CD4-positive, alpha-beta T cell treated with Interferon alpha-2 for 1 hour (primary cell): ENCODE measurements at regions not wholly inside any gene's neighbourhood (a gene's known extent, or its start where the extent isn't known, plus 50 kb on each side); places are given as distances from the start of the nearest gene placed in this dataset.
"Not testable (repeated sequence)": the region's sequence is repeated elsewhere in the genome, so short reads cannot be mapped to it uniquely, and the experiment has no call there.

ENCODE experiments used
- DNase-seq, 2 donors: peaks; one replicate each; pipeline ENCODE4 v3.0.0-alpha.2; 2020 to 2022

- DNase-seq = no peak
Measured at GRCh38 chr10:124206616-124207015, 113.2 kb upstream of the CHST15 start.

GRCh38 chr10:124205432-124205831 lies 112.0 kb upstream of the CHST15 start:
- DNase-seq = no peak

- no peak for DNase-seq
Measured at GRCh38 chr10:124204726-124205125, 111.3 kb upstream of the CHST15 start.

GRCh38 chr10:124200011-124200410 lies 106.6 kb upstream of the CHST15 start:
- no peak for DNase-seq

GRCh38 chr10:124198871-124199270 lies 105.5 kb upstream of the CHST15 start:
- no peak for DNase-seq

GRCh38 chr10:124198125-124198501 lies 104.7 kb upstream of the CHST15 start:
- no peak for DNase-seq

GRCh38 chr10:124197371-124198124 lies 104.2 kb upstream of the CHST15 start:
- no peak for DNase-seq

GRCh38 chr10:124196659-124197058 lies 103.3 kb upstream of the CHST15 start:
- no peak for DNase-seq

GRCh38 chr10:124194199-124194824 lies 100.9 kb upstream of the CHST15 start:
- no peak for DNase-seq

- no peak for DNase-seq
Measured at GRCh38 chr10:124193309-124193696, 99.9 kb upstream of the CHST15 start.

GRCh38 chr10:124192664-124193308 lies 99.4 kb upstream of the CHST15 start:
- not testable (repeated sequence) for DNase-seq

- not testable (repeated sequence) for DNase-seq
Measured at GRCh38 chr10:124190476-124190875, 97.1 kb upstream of the CHST15 start.

GRCh38 chr10:124186956-124187355 lies 93.6 kb upstream of the CHST15 start:
- no peak for DNase-seq

GRCh38 chr10:124185084-124185483 lies 91.7 kb upstream of the CHST15 start:
- DNase-seq = no peak

- DNase-seq = no peak
Measured at GRCh38 chr10:124184208-124184830, 90.9 kb upstream of the CHST15 start.

- no peak for DNase-seq
Measured at GRCh38 chr10:124183617-124184016, 90.2 kb upstream of the CHST15 start.

GRCh38 chr10:124182088-124182541 lies 88.7 kb upstream of the CHST15 start:
- no peak for DNase-seq

- DNase-seq = no peak
Measured at GRCh38 chr10:124181656-124182055, 88.3 kb upstream of the CHST15 start.

GRCh38 chr10:124180947-124181549 lies 87.7 kb upstream of the CHST15 start:
- DNase-seq = no peak

GRCh38 chr10:124180044-124180745 lies 86.8 kb upstream of the CHST15 start:
- no peak for DNase-seq

GRCh38 chr10:124179308-124180043 lies 86.1 kb upstream of the CHST15 start:
- no peak for DNase-seq

- DNase-seq = no peak
Measured at GRCh38 chr10:124177180-124177518, 83.8 kb upstream of the CHST15 start.
